ENCODE measurements at regions not wholly inside any gene's neighbourhood (a gene's known extent, or its start where the extent isn't known, plus 50 kb on each side); places are given as distances from the start of the nearest gene placed in this dataset.

DNA sequence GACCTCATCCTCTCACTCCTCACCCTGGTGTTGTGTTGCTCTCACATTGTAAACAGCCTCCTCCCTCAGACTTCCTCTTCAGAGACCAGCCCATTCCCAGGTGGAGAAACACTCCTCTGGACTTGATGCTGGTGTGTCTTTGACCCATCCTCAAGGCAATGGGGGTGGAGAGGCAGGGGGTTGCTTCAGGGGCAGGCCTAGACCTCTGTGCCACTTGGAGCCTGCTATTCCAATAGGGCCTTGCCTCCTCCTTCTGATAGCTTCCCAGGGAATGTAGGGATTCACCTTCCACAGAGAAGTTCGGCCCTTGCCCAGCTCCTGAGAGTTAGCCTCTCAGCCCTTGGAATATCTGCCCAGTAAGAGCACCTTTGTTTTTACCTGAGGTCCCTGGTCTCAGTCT, 606.6 kb upstream of the CADM1 start:
- no peaks in the 10 kb centered on the region for H3K4me1 ChIP-seq (ENCODE audit: insufficient read depth, low read length, severe bottlenecking)
- no peak overlapping the region for H3K9ac ChIP-seq (ENCODE audit: low read length)
- no peak overlapping the region for H3K4me2 ChIP-seq (ENCODE audit: low read length)
- TF ChIP-seq EZH2 (IDR thresholded peaks at IDR 0.05; ENCODE audit: borderline replicate concordance, low read length) = no peak
- TF ChIP-seq, protein P1, sequence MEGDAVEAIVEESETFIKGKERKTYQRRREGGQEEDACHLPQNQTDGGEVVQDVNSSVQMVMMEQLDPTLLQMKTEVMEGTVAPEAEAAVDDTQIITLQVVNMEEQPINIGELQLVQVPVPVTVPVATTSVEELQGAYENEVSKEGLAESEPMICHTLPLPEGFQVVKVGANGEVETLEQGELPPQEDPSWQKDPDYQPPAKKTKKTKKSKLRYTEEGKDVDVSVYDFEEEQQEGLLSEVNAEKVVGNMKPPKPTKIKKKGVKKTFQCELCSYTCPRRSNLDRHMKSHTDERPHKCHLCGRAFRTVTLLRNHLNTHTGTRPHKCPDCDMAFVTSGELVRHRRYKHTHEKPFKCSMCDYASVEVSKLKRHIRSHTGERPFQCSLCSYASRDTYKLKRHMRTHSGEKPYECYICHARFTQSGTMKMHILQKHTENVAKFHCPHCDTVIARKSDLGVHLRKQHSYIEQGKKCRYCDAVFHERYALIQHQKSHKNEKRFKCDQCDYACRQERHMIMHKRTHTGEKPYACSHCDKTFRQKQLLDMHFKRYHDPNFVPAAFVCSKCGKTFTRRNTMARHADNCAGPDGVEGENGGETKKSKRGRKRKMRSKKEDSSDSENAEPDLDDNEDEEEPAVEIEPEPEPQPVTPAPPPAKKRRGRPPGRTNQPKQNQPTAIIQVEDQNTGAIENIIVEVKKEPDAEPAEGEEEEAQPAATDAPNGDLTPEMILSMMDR (IDR thresholded peaks at IDR 0.05; ENCODE audit: low read length) = no peak
- H3K27me3 ChIP-seq (ENCODE audit: insufficient read depth, low read length) = no peaks in the 10 kb centered on the region
- H2AFZ ChIP-seq (ENCODE audit: low read length) = no peak overlapping the region
- H3F3A ChIP-seq (ENCODE audit: insufficient read depth, low read length) = no peaks in the 10 kb centered on the region
- H4K20me1 ChIP-seq (ENCODE audit: insufficient read depth, low read length) = no peaks in the 10 kb centered on the region
- no peak overlapping the region for H3K27ac ChIP-seq (ENCODE audit: low read depth, low read length, poor library complexity, severe bottlenecking)
- H3K4me3 ChIP-seq (ENCODE audit: low read depth, low read length, poor library complexity, severe bottlenecking) = no peak overlapping the region
- H3K9me2 ChIP-seq (ENCODE audit: low read depth, low read length) = no peaks in the 10 kb centered on the region
- H3K36me3 ChIP-seq (ENCODE audit: insufficient read depth, low read length) = no peaks in the 10 kb centered on the region
- no peaks in the 10 kb centered on the region for H3K79me2 ChIP-seq (ENCODE audit: insufficient read depth, low read length)
- H3K9me3 ChIP-seq (ENCODE audit: low read length) = no peaks in the 10 kb centered on the region

- Histone ChIP-seq H3K9ac (ENCODE audit: low read length) (no peak overlapping the region), H3K4me3 (ENCODE audit: low read depth, low read length, poor library complexity, severe bottlenecking) (no peak overlapping the region), H3F3A (ENCODE audit: insufficient read depth, low read length) (no peaks in the 10 kb centered on the region), H3K4me2 (ENCODE audit: low read length) (no peak overlapping the region), H3K9me3 (ENCODE audit: low read length) (no peaks in the 10 kb centered on the region), H3K4me1 (ENCODE audit: insufficient read depth, low read length, severe bottlenecking) (no peaks in the 10 kb centered on the region), H3K36me3 (ENCODE audit: insufficient read depth, low read length) (no peaks in the 10 kb centered on the region), H4K20me1 (ENCODE audit: insufficient read depth, low read length) (no peaks in the 10 kb centered on the region), H3K27me3 (ENCODE audit: insufficient read depth, low read length) (no peaks in the 10 kb centered on the region), H3K79me2 (ENCODE audit: insufficient read depth, low read length) (no peaks in the 10 kb centered on the region), H3K9me2 (ENCODE audit: low read depth, low read length) (no peaks in the 10 kb centered on the region), H3K27ac (ENCODE audit: low read depth, low read length, poor library complexity, severe bottlenecking) (no peak overlapping the region), H2AFZ (ENCODE audit: low read length) (no peak overlapping the region)
- no peak for TF ChIP-seq EZH2 (IDR thresholded peaks at IDR 0.05; ENCODE audit: borderline replicate concordance, low read length)
- TF ChIP-seq, protein P1 (IDR thresholded peaks at IDR 0.05; ENCODE audit: low read length) = no peak
Observed at GRCh38 chr11:116110356-116110755, 606.1 kb upstream of the CADM1 start.

- Histone ChIP-seq H4K20me1 (ENCODE audit: insufficient read depth, low read length) (no peaks in the 10 kb centered on the region), H3K9me3 (ENCODE audit: low read length) (no peaks in the 10 kb centered on the region), H2AFZ (ENCODE audit: low read length) (no peak overlapping the region), H3F3A (ENCODE audit: insufficient read depth, low read length) (no peaks in the 10 kb centered on the region), H3K4me1 (ENCODE audit: insufficient read depth, low read length, severe bottlenecking) (no peaks in the 10 kb centered on the region), H3K4me2 (ENCODE audit: low read length) (no peak overlapping the region), H3K79me2 (ENCODE audit: insufficient read depth, low read length) (no peaks in the 10 kb centered on the region), H3K4me3 (ENCODE audit: low read depth, low read length, poor library complexity, severe bottlenecking) (no peak overlapping the region), H3K9ac (ENCODE audit: low read length) (no peak overlapping the region), H3K27me3 (ENCODE audit: insufficient read depth, low read length) (no peaks in the 10 kb centered on the region), H3K36me3 (ENCODE audit: insufficient read depth, low read length) (no peaks in the 10 kb centered on the region), H3K9me2 (ENCODE audit: low read depth, low read length) (no peaks in the 10 kb centered on the region), H3K27ac (ENCODE audit: low read depth, low read length, poor library complexity, severe bottlenecking) (no peak overlapping the region)
- no peak for TF ChIP-seq EZH2 (IDR thresholded peaks at IDR 0.05; ENCODE audit: borderline replicate concordance, low read length)
- TF ChIP-seq, protein P1 (IDR thresholded peaks at IDR 0.05; ENCODE audit: low read length) = no peak
Observed at GRCh38 chr11:116109228-116109627, 605.0 kb upstream of the CADM1 start.

Measured in OCI-LY1 (cell line).